DND-41 (cell line): ENCODE measurements at regions not wholly inside any gene's neighbourhood (a gene's known extent, or its start where the extent isn't known, plus 50 kb on each side); places are given as distances from the start of the nearest gene placed in this dataset.

Source experiments
- EZH2 ChIP-seq: IDR thresholded peaks from 3 replicates; pipeline ENCODE4 v1.6.1; 2012; ENCODE audit warnings: borderline replicate concordance, low read depth, mild to moderate bottlenecking, moderate library complexity, low read length, inconsistent platforms; ENCODE audit not compliant: severe bottlenecking
- TF ChIP-seq, protein P1 (sequence below): IDR thresholded peaks from 2 replicates; pipeline ENCODE4 v1.5.1; 2012; ENCODE audit warnings: borderline replicate concordance, low read length, moderate library complexity, mild to moderate bottlenecking; ENCODE audit not compliant: poor library complexity, severe bottlenecking; ENCODE audit errors: extremely low read depth

- TF ChIP-seq, protein P1, sequence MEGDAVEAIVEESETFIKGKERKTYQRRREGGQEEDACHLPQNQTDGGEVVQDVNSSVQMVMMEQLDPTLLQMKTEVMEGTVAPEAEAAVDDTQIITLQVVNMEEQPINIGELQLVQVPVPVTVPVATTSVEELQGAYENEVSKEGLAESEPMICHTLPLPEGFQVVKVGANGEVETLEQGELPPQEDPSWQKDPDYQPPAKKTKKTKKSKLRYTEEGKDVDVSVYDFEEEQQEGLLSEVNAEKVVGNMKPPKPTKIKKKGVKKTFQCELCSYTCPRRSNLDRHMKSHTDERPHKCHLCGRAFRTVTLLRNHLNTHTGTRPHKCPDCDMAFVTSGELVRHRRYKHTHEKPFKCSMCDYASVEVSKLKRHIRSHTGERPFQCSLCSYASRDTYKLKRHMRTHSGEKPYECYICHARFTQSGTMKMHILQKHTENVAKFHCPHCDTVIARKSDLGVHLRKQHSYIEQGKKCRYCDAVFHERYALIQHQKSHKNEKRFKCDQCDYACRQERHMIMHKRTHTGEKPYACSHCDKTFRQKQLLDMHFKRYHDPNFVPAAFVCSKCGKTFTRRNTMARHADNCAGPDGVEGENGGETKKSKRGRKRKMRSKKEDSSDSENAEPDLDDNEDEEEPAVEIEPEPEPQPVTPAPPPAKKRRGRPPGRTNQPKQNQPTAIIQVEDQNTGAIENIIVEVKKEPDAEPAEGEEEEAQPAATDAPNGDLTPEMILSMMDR, result no peak
- no peak for TF ChIP-seq EZH2
Observed at GRCh38 chr16:73251608-73252007, 203.7 kb upstream of the ZFHX3 start.
